Skeletal muscle tissue (tissue), 3 donors: ENCODE measurements at regions not wholly inside any gene's neighbourhood (a gene's known extent, or its start where the extent isn't known, plus 50 kb on each side); places are given as distances from the start of the nearest gene placed in this dataset.

ENCODE experiments used
- H3K27ac ChIP-seq: one replicate; pipeline ENCODE4 v1.7.0; 2013; ENCODE audit warnings: mild to moderate bottlenecking, low read depth, low read length, inconsistent platforms
- H3K27me3 ChIP-seq, 3 donors: one replicate each; pipeline ENCODE4 v1.7.0; 2013; ENCODE audit warnings: low read length in 3 of 3; ENCODE audit not compliant: control insufficient read depth in 3 of 3, insufficient read depth in 3 of 3
- H3K36me3 ChIP-seq, 3 donors: one replicate each; pipeline ENCODE4 v1.7.0; 2013; ENCODE audit warnings: low read length in 3 of 3; ENCODE audit not compliant: control insufficient read depth in 3 of 3, insufficient read depth in 3 of 3
- H3K4me1 ChIP-seq, 3 donors: one replicate each; pipeline ENCODE4 v1.7.0; 2013; ENCODE audit warnings: low read length in 3 of 3, mild to moderate bottlenecking in 3 of 3; ENCODE audit not compliant: control insufficient read depth in 3 of 3, insufficient read depth in 3 of 3
- H3K4me3 ChIP-seq, 3 donors: one replicate each; pipeline ENCODE4 v1.7.0; 2013; ENCODE audit warnings: low read length in 3 of 3
- H3K9ac ChIP-seq, 3 donors: one replicate each; pipeline ENCODE4 v1.7.0; 2013; ENCODE audit warnings: low read length in 3 of 3, mild to moderate bottlenecking in 3 of 3, moderate library complexity in 2 of 3, low read depth in 1 of 3
- H3K9me3 ChIP-seq, 3 donors: one replicate each; pipeline ENCODE4 v1.7.0; 2013; ENCODE audit warnings: low read length in 3 of 3; ENCODE audit not compliant: control insufficient read depth in 3 of 3
- donor health status: Osteomylitis.

DNA sequence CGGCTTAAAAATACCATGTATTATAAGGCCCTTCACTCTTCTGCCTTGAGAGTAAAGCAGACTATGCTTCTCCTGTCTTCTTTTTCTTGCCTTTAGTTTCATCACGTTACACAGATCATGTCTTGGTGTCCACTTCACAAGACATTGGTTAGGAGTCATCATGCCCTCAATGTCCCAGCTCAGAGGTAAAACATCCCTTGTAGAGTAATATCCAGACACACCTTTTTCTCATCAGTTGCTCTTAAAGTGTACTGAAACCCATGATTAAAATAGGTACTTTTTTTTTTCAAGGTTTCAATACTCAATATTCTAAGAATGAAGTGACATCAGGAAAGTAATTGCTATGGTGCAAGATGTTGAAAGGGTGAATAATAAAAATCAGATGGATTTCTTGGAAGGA lies 267.8 kb downstream of the PMP22 start:
- no peak overlapping the region for H3K27ac ChIP-seq
- H3K27me3 ChIP-seq: peaks cover 0 to 4% (median 0%) of the 10 kb centered on the region in 3 donors
- no peak overlapping the region for H3K4me3 ChIP-seq
- H3K9me3 ChIP-seq: no peaks in the 10 kb centered on the region
- H3K4me1 ChIP-seq: no peaks in the 10 kb centered on the region
- H3K9ac ChIP-seq: no peak overlapping the region
- H3K36me3 ChIP-seq: no peaks in the 10 kb centered on the region

DNA sequence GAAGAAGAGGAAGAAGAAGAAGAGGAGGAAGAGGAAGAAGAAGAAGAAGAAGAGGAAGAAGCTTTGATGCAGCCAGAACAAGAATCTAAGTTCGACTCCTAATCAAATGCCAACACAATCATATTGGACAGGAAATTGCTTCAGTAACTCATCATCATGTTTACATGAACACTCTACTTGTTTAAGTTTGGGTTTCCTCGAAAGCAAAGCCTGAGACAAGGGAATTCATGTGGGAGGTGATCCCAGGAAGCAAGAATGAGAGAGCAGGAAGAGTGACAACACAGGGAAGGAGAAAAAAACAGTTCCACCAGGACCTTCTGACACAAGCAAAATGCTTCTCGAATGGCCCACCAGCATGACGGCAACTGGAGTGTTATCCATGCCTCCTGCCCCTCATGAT lies 279.0 kb downstream of the PMP22 start:
- Histone ChIP-seq H3K36me3 (no peaks in the 10 kb centered on the region), H3K9me3 (no peaks in the 10 kb centered on the region), H3K9ac (no peak overlapping the region), H3K4me1 (no peaks in the 10 kb centered on the region), H3K27ac (no peak overlapping the region), H3K27me3 (no peaks in the 10 kb centered on the region), H3K4me3 (no peak overlapping the region)

DNA sequence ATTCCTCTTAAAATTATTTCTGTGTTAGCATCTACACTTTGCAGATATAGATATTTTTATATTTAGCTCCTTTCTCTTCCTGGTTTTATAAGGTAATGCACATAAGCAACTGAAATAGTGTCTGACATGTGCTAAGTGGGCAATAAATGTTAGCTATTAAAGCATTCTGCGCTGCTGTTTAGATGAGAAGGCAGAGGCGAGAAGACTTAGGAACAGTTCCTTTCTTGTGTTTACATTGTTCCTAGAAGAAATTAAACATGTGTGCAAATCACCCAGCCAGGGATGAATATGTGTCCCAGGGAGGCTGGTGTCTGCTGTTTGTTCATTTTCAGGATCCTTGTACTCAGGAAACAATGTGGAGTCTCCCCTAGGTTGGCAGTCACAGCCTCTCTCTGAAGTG lies 292.3 kb downstream of the PMP22 start:
- Histone ChIP-seq H3K4me3 (no peak overlapping the region), H3K36me3 (no peaks in the 10 kb centered on the region)

DNA sequence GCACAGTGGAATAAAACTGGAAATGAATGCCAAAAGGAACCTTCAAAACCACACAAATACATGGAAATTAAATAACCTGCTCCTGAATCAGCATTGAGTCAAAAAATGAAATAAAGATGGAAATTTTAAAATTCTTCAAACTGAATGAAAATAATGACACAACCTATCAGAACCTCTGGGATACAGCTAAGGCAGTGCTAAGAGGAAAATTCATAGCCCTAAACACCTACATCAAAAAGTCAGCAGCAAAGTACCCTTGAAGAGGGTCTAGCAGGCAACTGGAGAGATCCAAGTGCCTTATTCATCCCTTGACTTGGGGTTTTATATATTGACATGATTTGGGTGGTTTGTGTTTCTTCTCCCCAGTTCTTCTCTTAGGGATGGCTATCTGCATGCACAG lies 294.1 kb downstream of the PMP22 start:
- H3K9ac ChIP-seq: no peak overlapping the region
- peak overlapping the region in 1 of 3 donors; percentile 14 for H3K4me3 ChIP-seq
- H3K27me3 ChIP-seq: no peaks in the 10 kb centered on the region
- H3K27ac ChIP-seq: no peak overlapping the region
- H3K9me3 ChIP-seq: peaks cover 3 to 6% (median 5%) of the 10 kb centered on the region in 3 donors
- H3K4me1 ChIP-seq: no peaks in the 10 kb centered on the region
- H3K36me3 ChIP-seq: no peaks in the 10 kb centered on the region

More for the DNA sequence above, 292.3 kb downstream of the PMP22 start:
- Histone ChIP-seq H3K9ac (no peak overlapping the region), H3K9me3 (peaks cover 3 to 6% (median 5%) of the 10 kb centered on the region in 3 donors), H3K27me3 (peaks cover 0 to 3% (median 0%) of the 10 kb centered on the region in 3 donors), H3K4me1 (no peaks in the 10 kb centered on the region), H3K27ac (no peak overlapping the region)

DNA sequence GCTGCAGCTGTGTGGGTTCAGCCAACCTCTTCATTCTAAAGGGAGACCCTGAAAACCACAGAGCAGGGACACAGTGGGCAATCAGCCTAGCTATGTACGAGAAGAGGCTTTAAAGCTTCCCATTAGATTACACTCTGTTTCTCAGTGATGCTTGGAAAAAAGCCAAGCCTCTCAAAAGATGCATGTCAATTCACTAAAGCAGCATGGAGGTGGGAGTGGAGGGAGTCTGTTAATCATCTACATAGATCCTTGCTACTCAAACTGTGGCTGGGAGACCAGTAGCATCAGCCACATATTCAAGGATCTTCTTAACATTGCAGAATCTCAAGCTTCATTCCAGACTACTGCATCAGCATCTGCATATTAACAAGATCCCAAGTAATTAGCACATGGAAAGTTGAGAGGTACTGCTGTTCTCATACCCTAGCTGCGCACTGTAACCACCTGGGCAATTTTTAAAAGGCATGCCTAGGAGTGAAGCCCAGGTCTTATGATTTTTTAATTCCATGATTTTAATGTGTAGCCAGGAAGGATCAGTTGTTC lies 305.9 kb downstream of the PMP22 start:
- Histone ChIP-seq H3K9me3 (peaks cover 0 to 4% (median 0%) of the 10 kb centered on the region in 3 donors), H3K4me1 (no peaks in the 10 kb centered on the region), H3K9ac (no peak overlapping the region), H3K4me3 (no peak overlapping the region), H3K36me3 (no peaks in the 10 kb centered on the region), H3K27ac (no peak overlapping the region), H3K27me3 (no peaks in the 10 kb centered on the region)

DNA sequence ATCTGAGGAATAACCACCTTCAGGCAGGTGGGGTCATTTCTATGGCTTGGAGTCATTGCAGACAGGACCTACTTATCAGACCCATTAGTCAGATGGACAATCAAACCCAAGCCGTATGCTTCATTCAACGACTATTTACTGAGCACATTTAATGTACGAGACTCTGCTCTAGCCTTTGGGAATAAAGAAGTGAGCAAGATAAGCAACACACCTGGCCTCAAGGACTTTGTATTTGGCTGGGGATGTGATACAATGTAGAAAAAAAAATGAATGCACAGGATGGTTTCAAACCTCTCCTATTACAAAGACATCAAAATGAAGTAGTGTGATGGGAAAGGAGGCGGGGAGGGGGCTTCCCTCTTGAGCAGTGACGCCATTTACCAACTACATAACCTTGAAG lies 311.7 kb downstream of the PMP22 start:
- Histone ChIP-seq H3K4me3 (no peak overlapping the region), H3K4me1 (no peaks in the 10 kb centered on the region), H3K27me3 (no peaks in the 10 kb centered on the region), H3K36me3 (no peaks in the 10 kb centered on the region), H3K9ac (no peak overlapping the region), H3K9me3 (peaks cover 0 to 4% (median 0%) of the 10 kb centered on the region in 3 donors), H3K27ac (no peak overlapping the region)

DNA sequence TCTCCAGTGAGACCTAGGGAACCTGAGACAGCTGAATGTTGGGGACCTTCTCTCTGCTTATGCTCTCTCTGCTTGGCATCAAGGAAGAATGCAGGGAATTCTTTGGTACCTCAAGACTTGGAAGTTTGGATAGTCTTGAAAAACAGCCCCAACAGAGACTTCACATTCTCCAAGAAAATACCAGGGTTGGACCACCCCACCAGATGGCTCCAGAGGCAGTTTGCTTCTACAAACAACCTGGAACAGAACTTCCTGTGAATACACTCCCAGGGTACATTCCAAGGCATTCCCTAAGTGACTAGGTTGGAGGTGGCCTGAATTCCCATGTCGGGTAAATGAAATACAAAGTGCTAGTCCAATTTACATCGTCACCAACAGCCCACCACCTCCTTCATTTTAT lies 314.4 kb downstream of the PMP22 start:
- Histone ChIP-seq H3K9ac (no peak overlapping the region), H3K4me3 (no peak overlapping the region), H3K27me3 (no peaks in the 10 kb centered on the region), H3K4me1 (no peaks in the 10 kb centered on the region), H3K9me3 (peaks cover 0 to 4% (median 0%) of the 10 kb centered on the region in 3 donors), H3K27ac (no peak overlapping the region), H3K36me3 (no peaks in the 10 kb centered on the region)

DNA sequence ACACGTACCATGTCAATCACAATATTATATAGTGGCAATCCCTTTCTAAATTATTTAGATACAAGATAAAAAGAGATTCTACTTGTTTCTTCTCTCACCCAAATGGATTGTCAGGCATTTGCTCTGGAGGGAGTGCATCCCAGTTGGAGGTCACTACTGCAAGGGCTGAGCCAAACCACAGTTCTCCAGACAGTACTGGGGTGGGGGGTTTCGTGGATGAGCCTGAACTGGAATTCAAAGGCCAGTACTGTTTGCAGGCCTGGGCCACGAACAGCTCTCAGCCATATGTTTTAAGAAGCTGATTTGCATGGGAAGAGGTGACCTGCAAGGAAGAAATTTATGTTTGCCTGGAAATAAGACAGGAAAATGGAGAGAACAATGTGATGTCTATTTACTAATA lies 314.9 kb downstream of the PMP22 start:
- Histone ChIP-seq H3K27me3 (no peaks in the 10 kb centered on the region), H3K4me3 (no peak overlapping the region), H3K4me1 (no peaks in the 10 kb centered on the region), H3K36me3 (no peaks in the 10 kb centered on the region), H3K9me3 (peaks cover 0 to 4% (median 0%) of the 10 kb centered on the region in 3 donors), H3K27ac (no peak overlapping the region), H3K9ac (no peak overlapping the region)

DNA sequence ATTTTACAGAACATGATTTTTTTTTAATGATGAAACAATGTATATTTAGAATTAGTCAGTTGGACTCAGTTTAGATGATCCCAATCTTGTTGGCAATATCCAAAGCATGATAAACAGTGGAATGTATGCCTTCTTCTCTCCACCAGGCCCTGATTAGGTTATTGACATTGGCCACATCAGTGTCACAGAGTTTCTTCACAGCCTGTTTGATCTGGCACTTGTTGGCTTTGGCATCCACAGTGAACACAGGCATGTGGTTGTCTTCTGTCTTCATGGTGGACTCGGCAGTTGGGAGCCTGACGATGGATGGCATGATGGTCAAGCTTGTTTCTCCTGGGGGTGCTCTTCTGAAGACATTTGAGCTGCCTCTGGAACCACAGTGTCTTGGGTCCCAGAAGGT lies 317.5 kb downstream of the PMP22 start:
- Histone ChIP-seq H3K4me1 (no peaks in the 10 kb centered on the region), H3K9ac (no peak overlapping the region), H3K27ac (no peak overlapping the region)

DNA sequence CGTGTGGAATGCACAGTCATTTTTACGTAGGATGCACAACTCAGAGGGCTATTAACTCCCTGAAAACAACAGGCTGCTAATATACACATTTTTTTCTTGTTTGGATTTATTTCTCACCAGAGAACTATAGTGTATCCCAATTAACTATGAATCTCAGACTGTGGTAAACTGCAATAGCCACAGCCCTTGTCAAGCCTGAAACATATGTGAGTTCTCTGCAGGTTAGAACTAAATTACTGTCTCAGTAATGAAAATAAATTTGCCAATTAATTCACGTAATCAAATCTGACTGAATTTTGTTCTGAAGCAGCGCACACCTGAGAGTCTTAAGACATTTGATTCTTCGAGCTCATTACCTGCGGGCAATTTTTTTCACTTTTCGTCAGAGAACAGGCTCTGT lies 318.6 kb downstream of the PMP22 start:
- no peaks in the 10 kb centered on the region for H3K4me1 ChIP-seq
- H3K36me3 ChIP-seq: no peaks in the 10 kb centered on the region
- no peak overlapping the region for H3K27ac ChIP-seq
- no peak overlapping the region for H3K9ac ChIP-seq
- H3K9me3 ChIP-seq: no peaks in the 10 kb centered on the region
- no peak overlapping the region for H3K4me3 ChIP-seq
- no peaks in the 10 kb centered on the region for H3K27me3 ChIP-seq

More for the DNA sequence above, 317.5 kb downstream of the PMP22 start:
- Histone ChIP-seq H3K4me3 (no peak overlapping the region), H3K27me3 (no peaks in the 10 kb centered on the region), H3K9me3 (no peaks in the 10 kb centered on the region), H3K36me3 (no peaks in the 10 kb centered on the region)
